HG03565 (cell line): ENCODE measurements at regions not wholly inside any gene's neighbourhood (a gene's known extent, or its start where the extent isn't known, plus 50 kb on each side); places are given as distances from the start of the nearest gene placed in this dataset.

Source experiments
- ATAC-seq: cut with Tn5 transposase; IDR thresholded peaks from one replicate; pipeline ENCODE4 v1.9.1; 2021; ENCODE audit warnings: mild to moderate bottlenecking, moderate library complexity; ENCODE audit not compliant: unreplicated experiment

DNA sequence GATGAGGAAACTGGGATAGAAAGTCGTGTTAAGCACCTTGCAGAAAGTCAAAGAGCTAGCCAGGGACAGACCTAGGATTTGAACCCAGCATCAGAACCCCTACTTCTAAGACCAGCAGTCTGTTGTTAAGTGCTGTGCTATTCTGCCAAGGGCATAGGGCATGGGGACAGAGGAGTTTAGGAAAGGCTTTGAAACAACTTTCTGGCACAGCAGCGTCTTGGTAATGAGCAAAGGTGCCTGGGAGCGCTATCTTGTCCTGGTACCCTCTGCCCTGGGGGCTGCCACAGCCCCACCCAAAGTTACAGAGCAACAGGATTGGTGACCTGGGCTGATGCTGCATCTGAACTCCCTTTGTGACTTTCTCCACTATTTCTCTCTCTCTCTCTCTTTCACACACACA lies 1108.1 kb downstream of the BCL11B start:
- ATAC-seq: no peak

DNA sequence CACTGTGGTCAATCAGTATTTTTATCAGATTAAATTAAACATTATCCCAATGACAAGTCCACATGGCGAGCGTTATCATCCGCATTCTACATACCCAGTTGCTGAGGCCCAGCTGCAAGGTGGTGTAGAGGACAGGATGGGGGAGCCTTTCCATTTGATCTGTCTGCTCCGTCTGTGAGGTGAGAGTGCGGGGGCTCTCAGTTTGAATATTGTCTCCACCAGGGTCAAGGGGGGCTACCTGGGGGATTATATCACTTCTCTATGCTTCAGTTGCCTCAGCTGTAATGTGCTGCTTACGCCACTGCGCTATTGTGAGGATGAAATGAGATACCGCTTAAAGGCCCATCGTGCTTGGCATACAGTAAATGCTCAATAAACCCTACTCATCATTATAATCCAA lies 1106.0 kb downstream of the BCL11B start:
- ATAC-seq: no peak

DNA sequence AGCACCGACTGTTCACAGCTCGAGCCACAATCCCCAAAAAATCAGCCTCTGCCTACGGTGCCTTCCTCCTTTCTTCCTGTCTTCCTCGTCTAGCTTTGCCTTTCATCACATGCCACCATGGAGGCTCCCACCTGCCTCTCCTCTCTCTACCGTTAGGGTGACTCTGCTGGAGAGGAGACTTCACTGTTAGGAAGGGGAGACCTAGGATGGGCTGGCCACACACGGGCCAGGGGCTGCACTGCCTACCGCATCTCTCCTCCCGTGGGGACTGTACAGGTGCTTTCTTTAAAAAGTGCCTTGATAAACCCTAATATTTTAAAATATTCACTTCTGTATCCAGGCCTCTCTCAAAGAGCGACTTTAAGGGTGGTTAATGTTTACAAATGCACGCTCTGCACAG lies 1104.7 kb downstream of the BCL11B start:
- ATAC-seq: no peak

DNA sequence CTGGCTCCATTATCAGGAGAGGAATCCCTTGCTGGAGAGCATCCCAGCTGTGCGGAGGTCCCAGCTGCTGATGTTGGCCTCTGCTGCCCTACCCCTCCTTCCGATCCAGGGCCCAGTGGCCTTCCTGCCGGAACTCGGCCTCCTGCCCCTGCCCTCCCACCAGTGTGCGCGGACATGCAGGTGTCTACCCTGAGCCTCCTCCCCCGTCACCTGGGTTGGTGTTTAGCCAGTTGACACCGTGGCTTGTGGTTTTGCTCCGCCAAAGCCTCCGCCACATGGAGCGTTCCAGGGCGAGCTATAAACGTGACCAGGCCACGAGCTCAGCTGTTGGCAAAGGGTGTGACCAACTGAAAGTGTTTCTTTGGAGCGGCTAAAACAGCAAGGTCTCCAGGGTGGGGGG lies 1104.3 kb downstream of the BCL11B start:
- no peak for ATAC-seq

DNA sequence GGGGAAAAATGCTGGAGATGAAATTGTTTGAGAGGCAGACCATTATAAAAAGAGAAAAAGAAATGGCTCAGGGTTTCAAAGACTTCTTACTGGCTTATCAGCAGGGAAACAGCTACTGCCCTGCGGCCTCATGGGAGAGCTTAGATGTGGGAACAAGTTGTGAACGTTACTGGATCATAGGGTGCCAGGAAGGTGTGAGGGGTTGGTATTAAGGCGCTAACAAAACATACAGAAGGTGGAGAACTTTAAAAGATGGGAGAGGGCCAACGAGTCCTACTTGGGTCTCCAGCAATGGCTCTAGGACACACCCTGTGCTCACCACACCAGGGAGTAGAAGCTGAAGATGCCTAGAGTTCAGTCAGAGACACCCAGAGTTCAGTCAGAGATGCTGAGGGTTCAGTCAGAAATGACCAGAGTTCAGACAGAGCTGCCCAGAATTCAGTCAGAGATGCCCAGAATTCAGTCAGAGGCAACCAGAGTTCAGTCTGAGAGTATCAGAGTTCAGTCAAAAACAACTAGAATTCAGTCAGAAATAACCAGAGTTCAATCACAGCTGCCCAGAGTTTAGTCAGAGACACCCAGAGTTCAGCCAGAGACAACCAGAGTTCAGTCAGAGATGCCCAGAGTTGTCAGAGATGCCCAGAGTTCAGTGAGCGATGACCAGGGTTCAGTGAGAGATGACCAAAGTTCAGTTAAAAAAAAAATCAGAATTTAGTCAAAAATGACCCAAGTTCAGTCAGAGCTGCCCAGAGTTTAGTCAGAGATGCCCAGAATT lies 1103.6 kb downstream of the BCL11B start:
- no peak for ATAC-seq

DNA sequence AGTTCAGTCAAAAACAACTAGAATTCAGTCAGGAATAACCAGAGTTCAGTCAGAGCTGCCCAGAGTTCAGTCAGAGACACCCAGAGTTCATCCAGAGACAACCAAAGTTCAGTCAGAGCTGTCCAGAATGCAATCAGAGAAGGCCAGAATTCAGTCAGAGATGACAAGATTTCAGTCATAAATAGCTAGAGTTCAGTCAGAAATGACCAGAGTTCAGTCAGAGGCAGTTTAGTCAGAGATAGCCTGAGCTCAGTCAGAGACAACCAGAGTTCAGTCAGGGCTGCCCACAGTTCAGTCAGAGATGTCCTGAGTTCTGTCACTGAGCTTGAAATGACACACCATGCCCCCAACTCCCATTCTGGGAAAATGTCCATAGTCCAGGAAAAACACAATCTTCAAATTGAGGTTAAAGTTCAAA lies 1102.8 kb downstream of the BCL11B start:
- no peak for ATAC-seq

DNA sequence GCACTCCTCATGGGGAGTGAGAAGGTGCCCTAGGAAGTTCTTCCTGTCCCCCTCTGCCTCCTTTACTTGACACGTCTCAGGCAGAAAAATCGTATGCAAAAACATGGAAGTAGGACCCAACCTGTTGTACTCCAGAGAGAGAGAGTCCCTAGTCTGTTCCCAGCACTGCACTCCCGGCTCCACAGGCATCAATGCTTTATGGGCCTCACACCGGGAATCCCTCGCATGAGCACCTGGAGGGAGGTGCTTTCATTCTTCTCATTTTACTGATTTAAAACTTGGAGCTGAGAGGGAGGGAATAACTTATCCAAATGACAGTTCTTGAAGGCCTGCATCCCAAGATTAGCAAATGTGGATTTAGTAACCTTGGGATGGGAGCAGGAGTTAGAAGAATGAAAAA lies 1101.4 kb downstream of the BCL11B start:
- ATAC-seq: no peak

DNA sequence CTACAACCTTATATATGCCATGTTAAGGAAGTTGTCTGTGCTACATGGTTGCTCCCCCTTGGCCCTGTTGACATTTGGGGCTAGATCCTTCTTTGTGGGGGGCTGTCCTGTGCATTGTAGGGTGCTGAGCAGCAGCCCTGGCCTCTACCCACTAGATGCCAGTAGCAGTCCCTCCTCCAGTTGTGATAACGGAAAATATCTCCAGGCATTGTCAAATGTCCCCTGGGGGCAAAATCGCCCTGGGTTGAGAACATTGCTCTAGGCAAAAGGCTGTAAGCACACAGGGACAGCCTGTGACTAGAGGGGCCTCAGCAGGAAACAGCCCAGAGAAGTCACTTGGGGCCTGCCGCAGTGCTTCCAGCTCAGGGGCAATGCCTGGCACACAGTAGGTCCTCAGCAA lies 1100.3 kb downstream of the BCL11B start:
- ATAC-seq: no peak

DNA sequence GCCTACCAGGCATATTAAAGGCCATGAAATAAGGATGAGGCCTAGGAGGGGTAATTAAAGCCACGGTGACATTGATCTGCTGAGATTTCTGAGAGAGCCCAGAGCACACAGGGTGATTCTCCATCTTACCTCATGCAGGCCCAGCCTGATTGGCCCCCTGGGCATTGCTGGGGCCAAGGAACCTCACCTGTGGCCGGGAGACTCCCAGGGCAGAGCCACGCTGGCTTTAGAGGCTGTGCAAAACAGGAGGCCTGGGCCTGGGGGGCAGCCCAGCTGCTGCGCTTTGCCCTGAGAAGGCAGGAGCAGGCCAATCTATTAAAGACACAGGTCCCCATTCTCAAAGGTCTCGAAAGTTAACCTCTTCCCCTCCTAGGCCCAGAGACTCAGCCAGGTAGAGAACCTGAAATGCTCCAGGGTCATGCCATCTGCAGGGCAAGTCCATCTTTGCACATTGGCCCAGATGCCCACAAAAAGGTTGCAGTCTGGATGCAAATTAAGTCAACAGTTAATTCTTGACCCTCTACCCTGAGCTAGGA lies 1099.7 kb downstream of the BCL11B start:
- ATAC-seq: no peak

DNA sequence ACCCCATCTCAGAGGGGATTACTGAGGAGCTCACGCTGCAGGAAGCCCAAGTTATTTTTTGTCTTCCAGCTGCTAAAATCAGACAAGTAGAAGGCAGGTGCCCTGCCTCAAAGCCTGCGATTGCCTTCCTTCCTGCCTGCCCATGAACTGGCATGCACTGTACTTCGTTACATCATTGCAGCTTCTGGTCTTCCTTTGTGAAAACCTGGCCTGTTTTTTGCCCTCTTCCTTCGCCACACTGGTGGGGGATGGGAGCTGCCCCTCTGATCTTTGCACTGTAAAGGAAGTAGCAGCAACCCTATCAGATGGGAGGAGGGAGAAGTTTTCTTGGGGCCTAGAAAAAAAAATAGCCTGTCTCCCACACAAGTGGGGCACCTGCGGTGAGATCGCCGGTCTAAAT lies 1098.7 kb downstream of the BCL11B start:
- ATAC-seq: no peak

DNA sequence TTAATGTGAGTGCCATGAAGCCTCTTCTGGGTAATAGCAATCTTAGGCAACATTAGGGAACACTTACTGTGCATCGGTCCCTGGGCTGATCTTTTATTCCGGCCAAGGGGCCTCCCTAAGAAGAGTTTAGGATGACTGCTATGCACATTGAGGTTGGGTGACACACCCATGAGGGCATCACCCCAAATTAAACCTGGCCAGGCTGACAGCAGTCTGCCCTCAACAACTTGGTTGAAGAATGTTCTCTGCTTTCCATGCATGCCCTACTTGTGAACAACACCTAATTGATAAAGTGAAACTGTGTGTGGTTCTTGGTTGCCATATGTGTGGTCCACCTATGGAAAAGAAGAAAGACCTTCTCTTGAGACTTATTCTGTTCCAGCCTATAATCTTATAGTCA lies 1098.0 kb downstream of the BCL11B start:
- no peak for ATAC-seq

DNA sequence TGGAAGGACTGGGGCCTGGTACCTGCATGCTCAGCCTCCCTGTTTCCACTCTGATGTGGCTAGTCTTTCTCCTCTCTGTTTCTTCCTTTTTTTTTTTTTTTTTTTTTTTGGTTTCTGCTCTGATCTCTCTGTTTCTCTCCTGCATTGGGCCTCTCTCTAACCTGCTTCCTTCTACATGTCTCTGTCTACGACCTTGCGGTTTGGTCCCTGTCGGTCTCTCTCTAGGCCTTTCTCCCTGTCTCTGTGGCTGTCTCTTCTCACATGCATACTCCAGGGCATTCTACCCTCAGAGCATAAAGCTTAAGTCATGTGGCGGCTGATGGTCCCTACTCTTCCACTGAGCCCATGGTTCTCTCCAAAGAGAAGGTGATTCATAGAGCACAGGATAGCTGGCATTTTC lies 1096.6 kb downstream of the BCL11B start:
- no peak for ATAC-seq

DNA sequence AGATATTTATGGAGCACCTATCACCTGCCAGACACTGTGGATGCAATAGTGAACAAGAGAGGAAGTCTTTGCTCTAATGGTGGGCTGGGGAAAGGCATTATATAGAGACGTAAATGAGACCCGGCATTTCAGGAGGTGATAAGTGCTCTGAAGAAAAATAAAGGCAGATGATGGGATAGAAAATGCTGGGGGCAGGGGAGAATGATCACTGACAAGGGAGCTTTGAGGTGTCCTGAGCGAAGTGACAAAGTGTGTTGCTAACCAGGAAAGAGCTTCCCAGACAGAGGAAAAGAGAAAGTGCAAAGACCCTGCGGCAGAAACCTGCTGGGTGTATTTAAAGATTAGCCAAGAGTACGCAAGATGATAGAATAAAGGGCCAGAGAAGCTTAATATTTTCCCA lies 1096.1 kb downstream of the BCL11B start:
- no peak for ATAC-seq

DNA sequence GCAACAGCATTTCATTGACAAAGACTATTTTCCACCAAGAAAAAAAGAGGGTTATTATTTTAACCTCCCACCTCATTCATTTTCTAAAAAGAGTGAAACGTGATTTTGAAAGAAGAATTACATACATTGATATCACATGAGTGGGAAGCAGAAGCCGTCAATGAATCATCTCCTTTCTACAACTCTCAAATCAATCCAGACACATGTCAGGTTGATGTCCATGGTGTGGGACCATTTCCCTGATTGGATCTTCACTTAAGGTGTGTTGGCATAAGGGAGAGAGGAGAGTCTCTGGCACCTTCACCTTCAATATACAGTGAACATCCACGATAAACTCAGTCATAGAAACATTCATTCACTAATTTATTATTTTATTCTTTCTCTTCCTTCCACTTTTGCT lies 1095.1 kb downstream of the BCL11B start:
- ATAC-seq: no peak

DNA sequence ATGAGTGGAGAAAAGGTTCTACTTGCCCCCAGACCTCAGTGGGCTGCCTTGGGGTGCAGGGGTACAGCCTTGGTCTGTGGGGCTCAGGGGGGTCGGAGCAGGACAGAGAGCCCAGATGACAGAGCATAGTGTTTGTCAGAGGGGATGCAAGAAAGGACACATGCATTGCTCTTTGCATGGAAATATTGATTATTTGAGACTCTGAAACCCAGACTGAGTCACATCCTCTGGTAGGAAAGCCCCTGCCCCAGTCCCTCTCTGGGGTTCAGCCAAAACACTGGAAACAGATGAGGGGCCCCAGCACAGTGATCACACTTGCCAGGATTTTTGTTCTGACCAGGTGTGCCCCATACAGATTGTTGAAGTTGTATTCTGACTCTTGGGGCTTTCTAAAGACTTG lies 1094.4 kb downstream of the BCL11B start:
- ATAC-seq: no peak

DNA sequence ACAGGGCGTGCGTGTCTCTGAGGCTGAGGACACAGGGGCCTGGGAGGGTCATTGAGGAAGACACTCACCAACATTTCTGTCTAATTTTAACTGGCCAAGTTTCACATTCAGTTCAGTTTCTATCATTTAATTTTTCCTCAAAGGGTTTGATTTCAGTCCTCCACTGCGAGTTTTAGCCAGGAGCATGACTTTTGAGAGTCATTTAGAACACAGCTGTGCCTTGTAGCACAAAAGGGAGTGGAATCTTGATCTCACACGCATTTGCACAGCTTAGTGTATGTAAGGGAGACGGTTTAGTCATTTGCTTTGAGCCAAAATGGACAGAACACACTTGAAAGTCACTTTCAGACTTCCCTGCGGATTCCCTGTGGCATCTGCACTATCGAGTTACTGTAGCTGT lies 1090.8 kb downstream of the BCL11B start:
- no peak for ATAC-seq

DNA sequence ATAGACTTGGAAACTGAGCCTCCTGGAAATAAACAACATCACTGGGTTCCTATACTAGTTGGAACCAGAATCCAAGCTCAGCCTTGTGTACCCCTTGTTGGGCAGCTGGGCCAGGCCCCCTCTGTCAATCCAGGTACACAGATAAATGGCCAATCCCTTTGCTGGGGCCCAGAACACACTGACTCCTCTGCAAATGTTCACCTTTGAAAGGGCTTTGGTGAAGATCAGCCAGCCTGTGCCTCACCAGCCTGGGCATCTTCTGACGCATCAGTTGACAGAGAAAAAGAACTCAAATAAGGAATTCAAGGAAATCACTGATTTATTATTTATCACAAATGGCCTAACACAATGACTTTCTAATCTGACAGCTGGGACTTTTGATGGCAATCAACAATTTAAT lies 1090.2 kb downstream of the BCL11B start:
- no peak for ATAC-seq

DNA sequence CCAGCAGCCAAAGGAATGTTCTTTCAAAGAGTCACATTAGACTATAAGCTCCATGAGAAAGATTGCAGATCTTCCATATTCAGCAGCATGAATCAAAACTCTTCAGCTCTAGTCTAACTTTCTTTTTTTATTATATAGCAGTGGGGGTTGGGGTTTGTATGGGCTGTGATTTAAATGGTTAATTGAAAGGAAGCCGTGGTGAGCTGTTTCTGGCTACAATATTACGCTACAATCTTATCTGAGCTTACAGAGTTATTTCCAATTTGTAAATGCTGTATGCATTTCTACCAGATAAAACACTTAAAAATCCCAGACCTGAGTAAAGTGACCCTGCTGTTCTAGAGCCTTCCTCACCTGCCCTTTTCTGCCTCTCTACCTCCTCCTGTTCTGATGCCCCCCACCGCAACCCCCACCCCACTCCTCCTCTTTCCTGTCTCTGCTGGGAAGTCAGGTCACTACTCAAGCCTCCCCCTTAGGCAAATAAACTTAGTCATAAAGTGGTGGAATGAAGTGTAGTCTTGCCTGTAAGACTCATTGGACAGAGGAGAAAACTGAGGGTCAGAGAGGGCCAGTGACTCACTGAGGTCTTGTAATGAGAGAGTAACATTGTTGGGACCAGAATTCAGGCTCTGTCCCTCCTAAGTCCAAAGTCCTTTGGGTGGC lies 1089.5 kb downstream of the BCL11B start:
- no peak for ATAC-seq

DNA sequence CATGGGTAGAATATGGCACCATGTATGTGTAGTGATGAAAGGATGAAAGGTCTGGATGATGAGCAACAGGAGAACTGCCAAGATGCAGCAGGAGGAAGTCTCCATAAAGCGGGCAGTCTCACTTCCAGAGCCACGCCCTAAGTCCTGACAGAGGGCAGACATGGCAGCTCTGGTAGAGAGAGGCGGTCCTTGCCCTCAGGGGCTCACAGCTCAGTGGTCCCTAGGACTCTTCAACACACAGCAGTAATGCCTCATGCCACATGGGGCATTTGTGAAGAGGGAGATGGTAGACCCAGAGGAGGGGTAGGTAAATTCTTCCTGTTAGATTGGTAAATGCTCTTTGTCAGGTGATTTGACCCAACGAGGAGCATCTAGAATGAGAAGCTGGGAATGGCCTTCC lies 1088.4 kb downstream of the BCL11B start:
- ATAC-seq: no peak

DNA sequence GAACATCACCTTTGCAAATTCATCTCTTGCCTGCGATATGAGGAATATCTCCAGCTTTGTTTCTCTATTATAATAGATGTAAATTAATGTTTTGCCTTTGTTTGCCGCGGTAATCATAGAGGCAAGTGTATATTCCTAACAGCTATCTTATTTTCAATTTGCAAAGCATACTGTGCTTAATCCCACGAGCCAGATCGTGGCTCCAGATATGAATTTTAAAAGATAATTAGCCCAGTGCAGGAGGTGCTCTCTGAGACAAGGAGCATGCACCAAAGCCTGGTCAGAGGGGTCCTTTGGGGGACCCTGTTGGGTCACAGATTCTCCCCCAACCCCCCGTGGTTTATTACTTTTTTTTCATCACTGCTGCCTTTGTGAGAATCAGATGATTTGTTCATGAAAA lies 1087.5 kb downstream of the BCL11B start:
- ATAC-seq: no peak

DNA sequence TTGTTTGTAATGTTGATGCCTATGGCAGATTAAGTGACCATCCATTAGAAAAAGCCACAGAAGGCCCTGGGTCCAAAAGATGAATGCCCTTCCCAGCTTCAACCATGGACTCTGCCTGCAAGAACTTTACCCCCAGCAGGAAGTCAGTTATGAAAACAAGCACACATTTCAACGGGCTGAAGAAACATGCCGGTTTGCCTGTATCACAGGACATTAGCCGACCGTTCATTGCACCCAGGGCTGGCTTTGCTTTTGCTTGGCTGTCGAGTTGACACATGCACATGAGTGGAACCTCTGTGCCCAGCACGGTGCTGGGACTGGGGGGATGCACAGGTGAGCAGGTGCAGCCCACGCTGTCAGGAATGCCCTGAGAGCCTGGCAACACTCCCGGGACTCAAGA lies 1087.0 kb downstream of the BCL11B start:
- no peak for ATAC-seq

DNA sequence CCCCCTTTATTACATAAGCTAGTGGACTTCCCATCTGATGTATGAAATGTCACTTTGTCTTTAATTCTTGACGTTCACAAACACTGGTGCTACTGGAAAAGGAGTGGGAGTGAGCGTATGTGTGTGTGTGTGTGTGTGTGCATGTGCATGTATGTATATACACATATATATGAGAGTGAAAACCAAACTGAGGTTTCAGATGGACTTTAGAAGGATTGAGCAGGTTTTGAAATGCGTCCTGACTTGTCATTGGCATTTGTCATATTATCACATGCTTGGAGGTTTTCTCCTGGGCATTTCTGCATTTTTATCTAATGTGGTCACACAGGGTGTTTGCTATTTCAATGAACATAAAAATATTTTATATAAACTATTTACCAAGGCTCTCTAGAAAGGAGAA lies 1085.9 kb downstream of the BCL11B start:
- no peak for ATAC-seq

DNA sequence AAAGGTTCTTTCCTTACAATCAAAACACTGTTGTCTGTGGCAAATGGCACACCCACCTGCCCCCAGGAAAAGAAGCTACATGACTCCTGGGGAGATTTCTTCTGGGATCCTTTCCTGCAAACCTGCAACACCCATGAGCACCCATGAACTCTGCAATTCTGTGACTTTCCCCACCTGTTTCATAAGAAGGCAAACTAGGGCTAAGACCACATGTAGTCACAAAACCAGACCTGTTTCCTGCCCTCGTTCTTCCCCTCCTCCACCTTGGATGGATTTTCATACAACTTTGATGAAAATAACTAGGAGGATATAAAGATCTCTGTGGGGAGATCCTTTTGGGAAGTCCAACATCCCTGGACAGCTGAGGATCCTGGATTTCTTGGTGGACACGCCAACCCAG lies 1084.7 kb downstream of the BCL11B start:
- ATAC-seq: no peak
